ENCODE measurements at regions not wholly inside any gene's neighbourhood (a gene's known extent, or its start where the extent isn't known, plus 50 kb on each side); places are given as distances from the start of the nearest gene placed in this dataset.

DNA sequence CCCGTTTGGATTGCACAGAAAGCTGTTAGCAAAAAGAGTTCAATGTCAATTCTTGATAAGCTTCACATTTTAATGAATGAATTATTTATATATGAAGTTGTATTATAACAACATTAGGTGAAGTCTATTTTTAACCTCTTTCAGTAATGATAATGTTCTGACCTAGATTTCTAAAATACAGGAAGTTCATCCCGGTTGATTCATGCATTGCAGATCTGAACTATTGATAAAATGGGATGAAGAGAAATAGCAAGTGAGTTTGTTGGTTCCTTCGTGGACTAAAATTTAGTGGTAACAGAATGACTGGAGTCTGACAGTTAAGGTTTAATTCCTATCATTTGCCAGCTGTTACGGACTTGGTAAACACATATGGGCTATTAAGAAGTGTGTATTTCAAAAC, 180.5 kb downstream of the PCSK1 start:
- ChIA-PET CTCF (interaction anchor here (1.0 to 1.1 kb wide), 2 partner anchors 52 to 360 kb away, joined by 3 to 5 read pairs; no protein-coding TSS in a partner anchor), POLR2A (no interaction called here), RAD21 (ENCODE audit: unreplicated experiment) (no interaction called here), SMC1A (ENCODE audit: uncharacterized antibody, unreplicated experiment) (interaction anchor here (1.1 kb wide), 1 partner anchor 8 kb away, joined by 4 read pairs; no protein-coding TSS in a partner anchor)
- Histone ChIP-seq H3K27ac (ENCODE audit: control insufficient read depth, insufficient read depth) (no peak overlapping the region), H3K79me2 (ENCODE audit: control insufficient read depth, insufficient read depth, low read length) (no peaks in the 10 kb centered on the region), H3K4me3 (no peak overlapping the region), H3K36me3 (ENCODE audit: control insufficient read depth in 2 of 2, insufficient read depth in 2 of 2, low read length in 1 of 2) (no peaks in the 10 kb centered on the region), H4K20me1 (ENCODE audit: control insufficient read depth, insufficient read depth) (no peaks in the 10 kb centered on the region), H2AFZ (ENCODE audit: control insufficient read depth, low read depth, low read length) (no peak overlapping the region), H3K9ac (ENCODE audit: control insufficient read depth, insufficient read depth, low read length) (no peak overlapping the region), H3K4me2 (ENCODE audit: control insufficient read depth, insufficient read depth) (no peak overlapping the region), H3K27me3 (replicated peaks in 1 of 2; ENCODE audit: control insufficient read depth in 2 of 2, insufficient read depth in 2 of 2, low read length in 1 of 2) (no peaks in the 10 kb centered on the region), H3K9me3 (replicated peaks; ENCODE audit: control insufficient read depth, insufficient read depth, low read length) (no peaks in the 10 kb centered on the region), H3K4me1 (ENCODE audit: control insufficient read depth, insufficient read depth, low read length) (no peaks in the 10 kb centered on the region)
- 61% methylated on average over 4 of the region's 4 CpGs for WGBS (ENCODE audit: insufficient coverage, insufficient replicate concordance, low lambda C conversion rate, missing lambda C conversion rate)
- in situ Hi-C loops (cut with MboI) = no loop called here
- no peak for TF ChIP-seq SMC3 (IDR thresholded peaks at IDR 0.05; ENCODE audit: borderline replicate concordance, low read length)
- no peak for TF ChIP-seq NFYA (IDR thresholded peaks at IDR 0.05; ENCODE audit: borderline replicate concordance, low read depth, low read length)
- no peak for TF ChIP-seq RELA (IDR thresholded peaks at IDR 0.05; ENCODE audit: borderline replicate concordance, partially characterized antibody)
- FAIRE-seq = no peak
- no peak for ATAC-seq
- intact Hi-C loops (cut with micrococcal nuclease; ENCODE audit: unreplicated experiment) = no loop called here
- BruUV-seq (replicated peaks) = no TSS peak
- no peak for DNase-seq (ENCODE audit: low read depth, low spot score)

DNA sequence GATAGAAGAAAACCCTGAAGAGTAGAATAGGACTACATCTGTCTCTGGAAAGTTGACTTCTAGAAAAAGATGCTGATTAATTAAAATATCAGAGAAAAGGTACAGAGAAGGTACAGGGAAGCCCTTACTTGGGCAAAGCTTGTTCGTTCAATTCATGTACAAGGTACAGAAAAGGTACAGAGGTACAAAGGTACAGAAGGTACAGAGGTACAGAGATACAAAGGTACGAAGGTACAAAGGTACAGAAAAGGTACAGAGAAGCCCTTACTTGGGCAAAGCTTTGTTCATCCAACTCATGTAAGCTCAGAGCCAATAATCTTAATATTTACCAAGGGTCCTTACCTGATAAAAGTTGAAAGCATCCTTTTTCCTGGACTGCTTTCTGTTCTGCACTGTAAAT, 182.3 kb downstream of the PCSK1 start:
- Histone ChIP-seq H3K27ac (ENCODE audit: control insufficient read depth, insufficient read depth) (no peak overlapping the region), H3K79me2 (ENCODE audit: control insufficient read depth, insufficient read depth, low read length) (no peaks in the 10 kb centered on the region), H4K20me1 (ENCODE audit: control insufficient read depth, insufficient read depth) (no peaks in the 10 kb centered on the region), H3K27me3 (replicated peaks in 1 of 2; ENCODE audit: control insufficient read depth in 2 of 2, insufficient read depth in 2 of 2, low read length in 1 of 2) (no peaks in the 10 kb centered on the region), H3K36me3 (ENCODE audit: control insufficient read depth in 2 of 2, insufficient read depth in 2 of 2, low read length in 1 of 2) (no peaks in the 10 kb centered on the region), H3K4me1 (ENCODE audit: control insufficient read depth, insufficient read depth, low read length) (no peaks in the 10 kb centered on the region), H2AFZ (ENCODE audit: control insufficient read depth, low read depth, low read length) (no peak overlapping the region), H3K4me3 (no peak overlapping the region), H3K9ac (ENCODE audit: control insufficient read depth, insufficient read depth, low read length) (no peak overlapping the region), H3K4me2 (ENCODE audit: control insufficient read depth, insufficient read depth) (no peak overlapping the region), H3K9me3 (replicated peaks; ENCODE audit: control insufficient read depth, insufficient read depth, low read length) (no peaks in the 10 kb centered on the region)
- in situ Hi-C loops (cut with MboI) = no loop called here
- DNase-seq (ENCODE audit: low read depth, low spot score) (no peak), FAIRE-seq (no peak), ATAC-seq (no peak)
- ChIA-PET POLR2A (no interaction called here), SMC1A (ENCODE audit: uncharacterized antibody, unreplicated experiment) (interaction anchor here (0.7 to 3.1 kb wide), 2 partner anchors 11 to 140 kb away, joined by 3 to 10 read pairs; no protein-coding TSS in a partner anchor), RAD21 (ENCODE audit: unreplicated experiment) (no interaction called here), CTCF (no interaction called here)
- WGBS (ENCODE audit: insufficient coverage, insufficient replicate concordance, low lambda C conversion rate, missing lambda C conversion rate) = 2% methylated on average over 2 of the region's 2 CpGs
- intact Hi-C loops (cut with micrococcal nuclease; ENCODE audit: unreplicated experiment) = no loop called here
- BruUV-seq (replicated peaks) = no TSS peak
- no peak for TF ChIP-seq STAT3 (IDR thresholded peaks at IDR 0.05; ENCODE audit: low read depth, low read length)
- TF ChIP-seq, protein P1, sequence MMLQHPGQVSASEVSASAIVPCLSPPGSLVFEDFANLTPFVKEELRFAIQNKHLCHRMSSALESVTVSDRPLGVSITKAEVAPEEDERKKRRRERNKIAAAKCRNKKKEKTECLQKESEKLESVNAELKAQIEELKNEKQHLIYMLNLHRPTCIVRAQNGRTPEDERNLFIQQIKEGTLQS (IDR thresholded peaks at IDR 0.05; ENCODE audit: borderline replicate concordance, extremely low read depth, low read depth, low read length) = no peak
- no peak for TF ChIP-seq MTA3 (IDR thresholded peaks at IDR 0.05; ENCODE audit: borderline replicate concordance, low read length)
- TF ChIP-seq, protein P2, sequence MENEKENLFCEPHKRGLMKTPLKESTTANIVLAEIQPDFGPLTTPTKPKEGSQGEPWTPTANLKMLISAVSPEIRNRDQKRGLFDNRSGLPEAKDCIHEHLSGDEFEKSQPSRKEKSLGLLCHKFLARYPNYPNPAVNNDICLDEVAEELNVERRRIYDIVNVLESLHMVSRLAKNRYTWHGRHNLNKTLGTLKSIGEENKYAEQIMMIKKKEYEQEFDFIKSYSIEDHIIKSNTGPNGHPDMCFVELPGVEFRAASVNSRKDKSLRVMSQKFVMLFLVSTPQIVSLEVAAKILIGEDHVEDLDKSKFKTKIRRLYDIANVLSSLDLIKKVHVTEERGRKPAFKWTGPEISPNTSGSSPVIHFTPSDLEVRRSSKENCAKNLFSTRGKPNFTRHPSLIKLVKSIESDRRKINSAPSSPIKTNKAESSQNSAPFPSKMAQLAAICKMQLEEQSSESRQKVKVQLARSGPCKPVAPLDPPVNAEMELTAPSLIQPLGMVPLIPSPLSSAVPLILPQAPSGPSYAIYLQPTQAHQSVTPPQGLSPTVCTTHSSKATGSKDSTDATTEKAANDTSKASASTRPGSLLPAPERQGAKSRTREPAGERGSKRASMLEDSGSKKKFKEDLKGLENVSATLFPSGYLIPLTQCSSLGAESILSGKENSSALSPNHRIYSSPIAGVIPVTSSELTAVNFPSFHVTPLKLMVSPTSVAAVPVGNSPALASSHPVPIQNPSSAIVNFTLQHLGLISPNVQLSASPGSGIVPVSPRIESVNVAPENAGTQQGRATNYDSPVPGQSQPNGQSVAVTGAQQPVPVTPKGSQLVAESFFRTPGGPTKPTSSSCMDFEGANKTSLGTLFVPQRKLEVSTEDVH (IDR thresholded peaks at IDR 0.05; ENCODE audit: low read depth, partially characterized antibody) = no peak
- TF ChIP-seq JUNB (IDR thresholded peaks at IDR 0.05) = no peak
- TF ChIP-seq, protein P3, sequence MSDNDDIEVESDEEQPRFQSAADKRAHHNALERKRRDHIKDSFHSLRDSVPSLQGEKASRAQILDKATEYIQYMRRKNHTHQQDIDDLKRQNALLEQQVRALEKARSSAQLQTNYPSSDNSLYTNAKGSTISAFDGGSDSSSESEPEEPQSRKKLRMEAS (IDR thresholded peaks at IDR 0.05; ENCODE audit: low read depth, low read length) = no peak
- TF ChIP-seq ZNF384 (IDR thresholded peaks at IDR 0.05; ENCODE audit: borderline replicate concordance, low read depth, low read length) = no peak
- no peak for TF ChIP-seq EZH2 (IDR thresholded peaks at IDR 0.05; ENCODE audit: borderline replicate concordance, control insufficient read depth, low read depth, low read length)
- no peak for TF ChIP-seq RCOR1 (conservative IDR thresholded peaks at IDR 0.05; ENCODE audit: low read depth, low read length)
- TF ChIP-seq KDM1A (IDR thresholded peaks at IDR 0.05; ENCODE audit: borderline replicate concordance) = no peak
- no peak for TF ChIP-seq SUPT20H (IDR thresholded peaks at IDR 0.05; ENCODE audit: borderline replicate concordance, control insufficient read depth, low read depth, low read length)
- no peak for TF ChIP-seq MEF2A (IDR thresholded peaks at IDR 0.05; ENCODE audit: insufficient read depth, low read depth, low read length)
